ENCODE measurements at regions not wholly inside any gene's neighbourhood (a gene's known extent, or its start where the extent isn't known, plus 50 kb on each side); places are given as distances from the start of the nearest gene placed in this dataset.
"Not testable (repeated sequence)": the region's sequence is repeated elsewhere in the genome, so short reads cannot be mapped to it uniquely, and the experiment has no call there.

DNA sequence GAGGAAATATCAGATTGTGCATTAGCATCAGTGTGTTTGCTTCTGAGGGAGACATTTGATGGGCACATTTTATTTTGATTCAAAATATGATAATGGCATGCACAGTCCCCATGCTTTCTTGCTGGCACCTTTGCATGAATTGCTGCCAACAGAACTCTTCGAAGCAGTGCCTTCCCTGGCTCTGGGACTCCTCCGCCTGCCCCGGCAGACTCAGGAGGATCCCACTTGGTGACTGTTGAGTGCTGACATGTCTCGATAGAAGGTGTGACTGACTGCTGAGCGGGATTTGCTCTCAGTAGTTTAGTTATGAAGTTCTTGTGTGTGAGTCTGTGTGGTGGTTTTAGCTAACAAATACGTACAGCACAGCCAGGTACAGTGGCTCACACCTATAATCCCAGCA is 239.7 kb downstream of the FGF9 start:
- no peak for DNase-seq (ENCODE audit: low read depth in 2 of 2, low spot score in 1 of 2)

- DNase-seq (ENCODE audit: low read depth in 2 of 2, low spot score in 1 of 2) = no peak
Observed at GRCh38 chr13:21911646-21912298, 240.9 kb downstream of the FGF9 start.

GRCh38 chr13:21913010-21913409 is 242.1 kb downstream of the FGF9 start:
- no peak for DNase-seq (ENCODE audit: low read depth in 2 of 2, low spot score in 1 of 2)

- DNase-seq (ENCODE audit: low read depth in 2 of 2, low spot score in 1 of 2) = no peak
Observed at GRCh38 chr13:21917086-21918015, 246.5 kb downstream of the FGF9 start.

GRCh38 chr13:21920802-21921201 is 249.9 kb downstream of the FGF9 start:
- DNase-seq (ENCODE audit: low read depth in 2 of 2, low spot score in 1 of 2) = not testable (repeated sequence)

DNA sequence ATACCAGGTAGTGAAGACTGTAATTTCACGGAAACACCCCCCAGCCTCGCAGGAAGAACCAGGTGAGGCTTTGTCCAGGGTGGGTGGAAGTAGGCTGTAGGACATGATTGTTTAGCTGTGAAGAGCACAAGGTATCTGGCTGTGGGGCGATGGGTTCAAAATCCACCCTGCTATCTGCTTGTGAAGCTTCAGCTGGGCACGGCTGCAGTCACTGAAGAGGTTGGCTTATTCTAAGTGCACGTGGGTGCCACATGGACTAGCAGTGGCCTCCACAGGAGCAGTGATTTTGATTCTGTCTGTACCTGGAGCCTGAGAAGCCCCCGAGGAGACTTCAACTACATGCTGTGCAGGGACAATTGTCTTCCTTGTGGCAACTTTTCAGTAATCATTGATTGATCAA is 254.1 kb downstream of the FGF9 start:
- DNase-seq (ENCODE audit: low read depth in 2 of 2, low spot score in 1 of 2) = no peak

DNA sequence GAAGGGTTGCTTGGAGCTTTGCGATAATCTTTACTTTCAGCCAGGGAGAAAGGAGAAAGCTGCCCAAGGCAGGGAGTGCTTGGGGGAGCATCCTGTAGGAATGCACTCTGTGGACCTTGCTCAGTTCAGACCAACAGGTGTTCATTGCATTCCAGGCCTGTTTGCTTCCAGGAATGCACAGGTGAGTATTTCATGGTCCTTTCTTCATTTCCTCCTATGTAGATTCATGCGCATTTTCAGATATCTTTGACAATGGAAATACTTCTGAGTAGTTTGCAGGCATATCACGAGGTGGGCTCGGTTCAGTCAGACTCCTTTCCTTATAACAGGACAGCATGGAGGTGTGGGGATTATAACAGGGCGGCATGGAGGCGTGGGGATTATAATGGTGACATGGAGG is 254.8 kb downstream of the FGF9 start:
- DNase-seq (ENCODE audit: low read depth in 2 of 2, low spot score in 1 of 2) = no peak

- DNase-seq (ENCODE audit: low read depth in 2 of 2, low spot score in 1 of 2) = no peak
Observed at GRCh38 chr13:21929400-21929799, 258.5 kb downstream of the FGF9 start.

DNA sequence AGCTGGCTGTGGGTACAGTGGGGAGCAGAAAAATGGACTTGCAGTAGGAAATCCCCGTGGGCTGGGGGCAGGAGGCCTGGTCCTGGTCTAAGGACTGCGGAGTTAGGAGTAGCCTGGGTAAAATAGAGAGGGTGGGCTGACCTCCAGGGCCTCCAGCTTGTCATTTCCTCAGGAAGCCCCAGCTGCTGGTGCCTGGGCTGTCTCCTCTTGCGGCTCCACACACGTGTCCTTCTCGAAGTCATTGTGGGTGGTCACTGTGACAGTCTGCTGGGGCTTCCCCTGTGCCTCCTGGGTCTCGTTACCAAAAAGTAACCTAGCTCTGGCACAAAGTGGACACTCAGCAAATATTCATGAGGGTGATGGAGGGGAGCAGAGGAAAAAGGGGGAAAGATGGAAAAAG is 259.7 kb downstream of the FGF9 start:
- no peak for DNase-seq (ENCODE audit: low read depth in 2 of 2, low spot score in 1 of 2)

- no peak for DNase-seq (ENCODE audit: low read depth in 2 of 2, low spot score in 1 of 2)
Observed at GRCh38 chr13:21932578-21932977, 261.7 kb downstream of the FGF9 start.

- no peak for DNase-seq (ENCODE audit: low read depth in 2 of 2, low spot score in 1 of 2)
Observed at GRCh38 chr13:21932996-21933395, 262.1 kb downstream of the FGF9 start.

- no peak for DNase-seq (ENCODE audit: low read depth in 2 of 2, low spot score in 1 of 2)
Observed at GRCh38 chr13:21934284-21934683, 263.4 kb downstream of the FGF9 start.

DNA sequence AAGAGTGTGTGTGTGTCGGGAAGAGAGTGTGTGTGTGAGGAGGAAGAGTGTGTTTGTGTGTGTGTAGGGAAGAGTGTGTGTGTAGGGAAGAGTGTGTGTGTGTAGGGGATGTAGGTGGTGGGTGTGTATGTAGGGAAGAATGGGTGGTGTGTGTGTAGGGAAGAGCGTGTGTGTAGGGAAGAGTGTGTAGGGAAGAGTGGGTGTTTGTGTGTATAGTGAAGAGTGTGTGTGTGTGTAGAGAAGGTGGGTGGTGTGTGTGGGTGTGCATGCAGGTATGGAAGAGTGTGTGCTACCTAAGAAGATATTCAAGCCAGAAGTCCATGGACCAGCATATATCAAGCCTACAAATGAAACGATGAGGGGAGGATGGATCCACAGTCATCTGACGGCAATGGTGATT is 265.8 kb downstream of the FGF9 start:
- no peak for DNase-seq (ENCODE audit: low read depth in 2 of 2, low spot score in 1 of 2)

GRCh38 chr13:21938168-21938567 is 267.3 kb downstream of the FGF9 start:
- DNase-seq (ENCODE audit: low read depth in 2 of 2, low spot score in 1 of 2) = no peak

GRCh38 chr13:21938636-21939035 is 267.8 kb downstream of the FGF9 start:
- DNase-seq (ENCODE audit: low read depth in 2 of 2, low spot score in 1 of 2) = no peak

GRCh38 chr13:21942061-21942460 is 271.2 kb downstream of the FGF9 start:
- no peak for DNase-seq (ENCODE audit: low read depth in 2 of 2, low spot score in 1 of 2)

DNA sequence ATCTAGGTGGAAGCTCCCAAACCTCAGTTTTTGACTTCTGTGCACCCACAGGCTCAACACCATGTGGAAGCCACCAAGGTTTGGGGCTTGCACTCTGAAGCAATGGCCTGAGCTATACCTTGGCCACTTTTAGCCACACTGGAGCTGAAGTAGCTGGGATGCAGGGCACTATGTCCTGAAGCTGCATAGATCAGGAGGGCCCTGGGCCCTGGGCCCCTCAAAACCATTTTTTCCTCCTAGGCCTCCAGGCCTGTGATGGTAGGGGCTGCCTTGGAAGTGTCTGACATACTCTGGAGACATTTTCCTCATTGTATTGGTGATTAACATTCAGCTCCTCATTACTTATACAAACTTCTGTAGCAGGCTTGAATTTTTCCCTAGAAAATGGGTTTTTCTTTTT is 273.7 kb downstream of the FGF9 start:
- no peak for DNase-seq (ENCODE audit: low read depth in 2 of 2, low spot score in 1 of 2)

DNA sequence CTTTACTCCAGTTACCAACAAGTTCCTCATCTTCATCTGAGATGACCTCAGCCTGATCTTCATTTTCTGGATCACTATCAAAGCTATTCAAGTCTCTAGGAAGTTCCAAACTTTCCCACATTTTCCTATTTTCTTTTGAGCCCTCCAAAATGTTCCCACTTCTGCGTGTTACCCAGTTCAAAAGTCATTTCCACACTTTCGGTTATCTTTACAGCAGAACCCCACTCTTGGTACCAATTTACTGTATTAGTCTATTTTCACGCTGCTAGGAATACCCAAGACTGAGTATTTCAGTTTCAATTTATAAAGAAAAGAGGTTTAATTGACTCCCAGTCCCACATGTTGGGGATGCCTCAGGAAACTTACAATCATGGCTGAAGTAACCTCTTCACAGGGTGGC is 274.3 kb downstream of the FGF9 start:
- DNase-seq (ENCODE audit: low read depth in 2 of 2, low spot score in 1 of 2) = no peak

GRCh38 chr13:21946964-21947363 is 276.1 kb downstream of the FGF9 start:
- DNase-seq (ENCODE audit: low read depth in 2 of 2, low spot score in 1 of 2) = no peak

DNA sequence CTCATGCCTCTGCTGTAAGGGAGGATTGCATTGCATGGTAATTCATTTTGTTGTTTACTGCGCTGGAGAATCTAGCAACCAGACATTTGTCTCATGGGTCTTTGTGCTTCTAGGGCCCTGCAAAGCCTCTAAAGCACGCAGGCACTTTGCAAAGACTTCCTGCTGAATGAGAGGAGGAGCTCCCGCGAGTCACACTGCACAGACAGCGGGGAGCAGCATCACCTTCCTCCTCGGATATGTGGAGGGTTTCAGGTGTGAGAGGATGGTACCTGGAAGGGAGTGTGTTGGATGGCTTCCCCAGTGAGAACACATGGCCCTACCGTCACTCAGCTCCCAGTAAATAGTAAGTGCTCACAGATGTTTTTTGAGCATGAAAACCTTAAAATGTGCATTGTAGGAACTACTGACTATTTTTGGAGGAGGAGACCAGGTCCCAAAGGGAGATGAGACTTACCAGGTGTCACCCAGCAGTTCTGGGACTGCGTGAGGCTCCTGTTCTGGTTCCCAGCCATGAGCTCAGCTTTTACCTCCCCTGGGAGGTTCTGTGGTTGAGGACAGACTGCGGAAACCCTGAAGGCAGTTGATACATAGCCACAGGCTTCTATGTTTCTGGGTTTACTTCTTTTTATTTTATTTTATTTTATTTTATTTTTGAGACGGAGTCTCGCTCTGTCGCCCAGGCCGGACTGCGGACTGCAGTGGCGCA is 278.0 kb downstream of the FGF9 start:
- DNase-seq (ENCODE audit: low read depth in 2 of 2, low spot score in 1 of 2) = no peak

DNA sequence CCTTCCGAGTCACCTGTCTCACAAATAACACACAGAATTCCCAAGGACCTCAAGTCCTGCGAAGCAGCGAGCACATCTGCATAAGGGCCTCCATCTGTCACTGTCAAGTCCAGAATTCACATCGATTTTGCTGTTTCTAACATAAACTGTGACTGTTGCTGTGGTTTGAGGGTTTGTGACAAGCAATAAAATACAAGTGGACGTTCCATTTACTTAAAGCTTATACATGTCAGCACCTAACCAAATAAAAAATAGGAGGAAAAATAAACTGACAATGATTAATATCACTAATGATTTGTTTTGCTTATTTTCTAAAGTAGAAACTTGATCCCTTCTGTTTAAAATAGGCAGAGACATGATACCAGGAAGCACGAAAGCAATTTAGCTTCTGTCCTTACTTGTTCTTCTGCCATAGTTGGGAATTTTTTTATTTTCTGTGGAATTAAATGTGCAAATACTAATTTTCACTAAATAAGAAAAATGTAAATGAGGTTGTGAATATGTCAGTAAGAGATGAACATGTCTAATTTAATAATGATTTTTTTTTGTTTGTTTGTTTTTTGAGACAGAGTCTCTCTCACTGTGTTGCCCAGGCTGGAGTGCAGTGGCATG is 279.1 kb downstream of the FGF9 start:
- no peak for DNase-seq (ENCODE audit: low read depth in 2 of 2, low spot score in 1 of 2)

DNA sequence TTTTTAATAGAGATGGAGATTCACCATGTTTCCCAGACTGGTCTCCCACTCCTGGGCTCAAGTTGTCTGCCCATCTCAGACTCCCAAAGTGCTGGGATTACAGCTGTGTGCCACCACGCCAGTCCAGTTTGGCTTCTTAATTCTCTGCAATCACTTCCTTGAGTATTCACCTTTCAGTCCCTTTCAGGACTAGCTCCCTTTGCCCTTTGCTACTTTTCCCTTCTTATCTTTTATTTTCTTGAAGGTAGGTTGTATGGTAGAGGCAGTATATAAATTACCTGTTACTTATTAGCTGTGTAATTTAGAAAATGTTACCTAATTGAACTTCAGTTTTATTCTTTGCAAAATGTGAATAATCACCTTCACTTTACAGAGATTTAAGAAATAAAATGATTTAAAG is 285.8 kb downstream of the FGF9 start:
- no peak for DNase-seq (ENCODE audit: low read depth in 2 of 2, low spot score in 1 of 2)

Measured in stimulated activated CD8-positive, alpha-beta memory T cell treated with anti-CD3 and anti-CD28 coated beads, Interleukin-4, amount 100 ng/mL, for 4 hours (primary cell).